Muscle of leg (tissue), 3 donors: ENCODE measurements at regions not wholly inside any gene's neighbourhood (a gene's known extent, or its start where the extent isn't known, plus 50 kb on each side); places are given as distances from the start of the nearest gene placed in this dataset.

ENCODE experiments used
- DNase-seq: peaks from one replicate; pipeline ENCODE4 v3.0.0; 2013
- H3K27ac ChIP-seq: one replicate; pipeline ENCODE4 v1.5.1; 2013; ENCODE audit warnings: mild to moderate bottlenecking, low read length, control low read depth
- H3K27me3 ChIP-seq: one replicate; pipeline ENCODE4 v1.6.1; 2013; ENCODE audit warnings: low read length; ENCODE audit not compliant: control insufficient read depth, insufficient read depth
- H3K36me3 ChIP-seq: one replicate; pipeline ENCODE4 v1.6.1; 2013; ENCODE audit warnings: low read length; ENCODE audit not compliant: control insufficient read depth, insufficient read depth
- H3K4me1 ChIP-seq: one replicate; pipeline ENCODE4 v1.6.1; 2013; ENCODE audit warnings: low read length; ENCODE audit not compliant: control insufficient read depth, insufficient read depth
- H3K4me3 ChIP-seq: one replicate; pipeline ENCODE4 v1.5.1; 2013; ENCODE audit warnings: low read length, control low read depth
- H3K9me3 ChIP-seq: replicated peaks from 2 replicates; pipeline ENCODE4 v1.6.1; 2013; ENCODE audit warnings: low read depth, low read length; ENCODE audit not compliant: control insufficient read depth
- WGBS: methylation state at CpG from one replicate; pipeline ENCODE4 v1.1.5; 2013; ENCODE audit warnings: missing lambda C conversion rate; ENCODE audit not compliant: insufficient coverage; 5-methylcytosine and 5-hydroxymethylcytosine counted together

- WGBS: 100% methylated on average over 2 of the region's 4 CpGs
- no peaks in the 10 kb centered on the region for H3K27me3 ChIP-seq
- no peaks in the 10 kb centered on the region for H3K4me1 ChIP-seq
- H3K4me3 ChIP-seq: no peak overlapping the region
- no peak overlapping the region for H3K27ac ChIP-seq
- no peaks in the 10 kb centered on the region for H3K36me3 ChIP-seq
- no peaks in the 10 kb centered on the region for H3K9me3 ChIP-seq
- no peak for DNase-seq
Observed at GRCh38 chr11:26087120-26087935, 244.6 kb upstream of the ANO3 start.

- Histone ChIP-seq H3K27me3 (no peaks in the 10 kb centered on the region), H3K9me3 (no peaks in the 10 kb centered on the region), H3K36me3 (no peaks in the 10 kb centered on the region), H3K27ac (no peak overlapping the region), H3K4me3 (no peak overlapping the region), H3K4me1 (no peaks in the 10 kb centered on the region)
- DNase-seq: no peak
- no CpG with 5 or more reads among the region's 1 CpG for WGBS
Observed at GRCh38 chr11:26088391-26088790, 243.5 kb upstream of the ANO3 start.

- Histone ChIP-seq H3K36me3 (no peaks in the 10 kb centered on the region), H3K9me3 (no peaks in the 10 kb centered on the region), H3K27ac (no peak overlapping the region), H3K4me3 (no peak overlapping the region), H3K4me1 (no peaks in the 10 kb centered on the region), H3K27me3 (no peaks in the 10 kb centered on the region)
- peak; percentile 7 for DNase-seq
- WGBS: no CpG with 5 or more reads among the region's 3 CpGs
Observed at GRCh38 chr11:26090651-26091050, 241.3 kb upstream of the ANO3 start.

- no peaks in the 10 kb centered on the region for H3K27me3 ChIP-seq
- no peaks in the 10 kb centered on the region for H3K4me1 ChIP-seq
- no peaks in the 10 kb centered on the region for H3K9me3 ChIP-seq
- H3K4me3 ChIP-seq: no peak overlapping the region
- no peak overlapping the region for H3K27ac ChIP-seq
- no peaks in the 10 kb centered on the region for H3K36me3 ChIP-seq
- DNase-seq: no peak
- no CpG with 5 or more reads among the region's 2 CpGs for WGBS
Observed at GRCh38 chr11:26093206-26093605, 238.7 kb upstream of the ANO3 start.

- Histone ChIP-seq H3K4me3 (no peak overlapping the region), H3K27ac (no peak overlapping the region), H3K9me3 (no peaks in the 10 kb centered on the region), H3K4me1 (no peaks in the 10 kb centered on the region), H3K27me3 (no peaks in the 10 kb centered on the region), H3K36me3 (no peaks in the 10 kb centered on the region)
- no peak for DNase-seq
- WGBS: no CpG with 5 or more reads among the region's 5 CpGs
Observed at GRCh38 chr11:26095340-26095739, 236.6 kb upstream of the ANO3 start.

- 70% methylated on average over 2 of the region's 6 CpGs for WGBS
- H3K27ac ChIP-seq: no peak overlapping the region
- H3K9me3 ChIP-seq: no peaks in the 10 kb centered on the region
- DNase-seq: peak; percentile 3
- H3K4me1 ChIP-seq: no peaks in the 10 kb centered on the region
- H3K4me3 ChIP-seq: no peak overlapping the region
- no peaks in the 10 kb centered on the region for H3K36me3 ChIP-seq
- no peaks in the 10 kb centered on the region for H3K27me3 ChIP-seq
Observed at GRCh38 chr11:26096451-26096850, 235.5 kb upstream of the ANO3 start.

- H3K27ac ChIP-seq: no peak overlapping the region
- H3K36me3 ChIP-seq: no peaks in the 10 kb centered on the region
- no peaks in the 10 kb centered on the region for H3K27me3 ChIP-seq
- DNase-seq: no peak
- no peaks in the 10 kb centered on the region for H3K4me1 ChIP-seq
- H3K4me3 ChIP-seq: no peak overlapping the region
- no peaks in the 10 kb centered on the region for H3K9me3 ChIP-seq
- no CpG with 5 or more reads among the region's 5 CpGs for WGBS
Observed at GRCh38 chr11:26102325-26102724, 229.6 kb upstream of the ANO3 start.

- DNase-seq: no peak
- no peak overlapping the region for H3K4me3 ChIP-seq
- no peaks in the 10 kb centered on the region for H3K9me3 ChIP-seq
- no peaks in the 10 kb centered on the region for H3K27me3 ChIP-seq
- H3K27ac ChIP-seq: no peak overlapping the region
- no peaks in the 10 kb centered on the region for H3K4me1 ChIP-seq
- no CpG with 5 or more reads among the region's 4 CpGs for WGBS
- no peaks in the 10 kb centered on the region for H3K36me3 ChIP-seq
Observed at GRCh38 chr11:26105762-26106423, 226.0 kb upstream of the ANO3 start.

GRCh38 chr11:26106726-26107125 is 225.2 kb upstream of the ANO3 start:
- Histone ChIP-seq H3K4me3 (no peak overlapping the region), H3K36me3 (no peaks in the 10 kb centered on the region), H3K4me1 (no peaks in the 10 kb centered on the region), H3K9me3 (no peaks in the 10 kb centered on the region), H3K27me3 (no peaks in the 10 kb centered on the region), H3K27ac (no peak overlapping the region)
- DNase-seq: no peak
- 75% methylated on average over 1 of the region's 1 CpG for WGBS

- no peaks in the 10 kb centered on the region for H3K27me3 ChIP-seq
- no peak for DNase-seq
- H3K36me3 ChIP-seq: no peaks in the 10 kb centered on the region
- no CpG with 5 or more reads among the region's 2 CpGs for WGBS
- no peak overlapping the region for H3K4me3 ChIP-seq
- no peaks in the 10 kb centered on the region for H3K9me3 ChIP-seq
- H3K4me1 ChIP-seq: no peaks in the 10 kb centered on the region
- H3K27ac ChIP-seq: no peak overlapping the region
Observed at GRCh38 chr11:26109658-26110368, 222.1 kb upstream of the ANO3 start.
